ENCODE measurements at regions not wholly inside any gene's neighbourhood (a gene's known extent, or its start where the extent isn't known, plus 50 kb on each side); places are given as distances from the start of the nearest gene placed in this dataset.

DNA sequence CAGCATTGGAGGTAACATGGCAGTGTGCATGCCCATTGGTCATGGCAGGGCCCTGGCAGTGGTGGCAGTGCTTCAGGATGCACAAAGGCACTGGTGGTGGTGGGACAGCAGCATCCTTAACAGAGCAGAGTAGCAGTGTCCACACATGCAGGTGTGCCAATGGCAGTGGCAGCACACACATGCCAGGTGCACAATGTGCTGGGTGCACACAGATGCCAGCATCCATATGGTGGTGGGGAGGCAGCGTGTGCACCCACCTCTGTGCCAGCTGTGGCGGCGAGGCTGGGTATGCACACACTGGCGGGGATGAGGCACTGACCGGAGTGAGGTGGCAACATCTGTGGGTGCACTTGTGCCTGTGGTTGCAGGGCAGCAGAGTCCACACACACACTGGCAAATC lies 150.6 kb downstream of the SI start:
- no peaks in the 10 kb centered on the region for H3K9me3 ChIP-seq (replicated peaks)
- no peak overlapping the region for H3K4me3 ChIP-seq
- no peak overlapping the region for H3K27ac ChIP-seq
- no peaks in the 10 kb centered on the region for H3K36me3 ChIP-seq
- no peak for DNase-seq
- no peaks in the 10 kb centered on the region for H3K27me3 ChIP-seq
- no peaks in the 10 kb centered on the region for H3K4me1 ChIP-seq

- Histone ChIP-seq H3K27ac (no peak overlapping the region), H3K4me3 (no peak overlapping the region), H3K9me3 (replicated peaks) (no peaks in the 10 kb centered on the region), H3K4me1 (no peaks in the 10 kb centered on the region), H3K36me3 (no peaks in the 10 kb centered on the region), H3K27me3 (no peaks in the 10 kb centered on the region)
- no peak for DNase-seq
These were observed 159.4 kb downstream of the SI start for GRCh38 chr3:164918905-164919304.

- Histone ChIP-seq H3K4me3 (no peak overlapping the region), H3K4me1 (no peaks in the 10 kb centered on the region), H3K27ac (no peak overlapping the region), H3K36me3 (no peaks in the 10 kb centered on the region), H3K9me3 (replicated peaks) (no peaks in the 10 kb centered on the region), H3K27me3 (no peaks in the 10 kb centered on the region)
- DNase-seq = no peak
These were observed 165.4 kb downstream of the SI start for GRCh38 chr3:164912916-164913315.

DNA sequence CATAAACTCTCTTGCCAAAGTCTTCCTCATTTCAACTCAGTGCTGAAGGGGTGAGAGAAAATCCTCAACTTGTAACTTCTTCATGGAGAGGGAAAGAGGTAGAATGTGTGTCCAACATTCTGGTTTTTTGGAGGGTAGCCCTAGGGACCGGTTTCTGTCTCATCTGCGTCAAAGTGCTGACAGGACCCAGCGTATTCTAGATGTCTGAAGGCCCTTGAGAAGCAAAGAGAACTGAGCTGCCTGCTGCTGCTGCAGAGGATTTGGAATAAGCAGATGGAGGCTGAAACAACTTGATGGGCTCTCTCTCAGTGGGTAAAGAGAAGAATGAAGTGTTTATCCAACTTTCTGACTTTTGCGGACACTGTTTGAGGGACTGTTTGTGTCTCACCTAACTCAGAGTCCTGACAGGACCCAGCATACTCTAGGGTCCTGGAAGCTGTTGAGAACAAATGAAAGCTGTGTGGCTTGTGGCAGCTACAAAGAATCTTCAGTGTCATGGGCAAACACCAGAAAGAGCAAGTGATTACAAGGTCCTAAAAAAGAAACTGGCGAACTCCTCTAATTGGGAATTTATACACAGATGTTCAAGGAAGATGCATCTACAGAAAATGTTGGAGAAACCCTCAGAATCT lies 174.4 kb downstream of the SI start:
- Histone ChIP-seq H3K4me1 (no peaks in the 10 kb centered on the region), H3K36me3 (no peaks in the 10 kb centered on the region), H3K27me3 (no peaks in the 10 kb centered on the region), H3K9me3 (replicated peaks) (no peaks in the 10 kb centered on the region), H3K27ac (no peak overlapping the region), H3K4me3 (no peak overlapping the region)
- no peak for DNase-seq

GRCh38 chr3:164897342-164897741 lies 181.0 kb downstream of the SI start:
- Histone ChIP-seq H3K36me3 (no peaks in the 10 kb centered on the region), H3K27me3 (no peaks in the 10 kb centered on the region), H3K4me3 (no peak overlapping the region), H3K27ac (no peak overlapping the region), H3K4me1 (no peaks in the 10 kb centered on the region), H3K9me3 (replicated peaks) (no peaks in the 10 kb centered on the region)
- DNase-seq = peak in 1 of 2 experiments; percentile 13

DNA sequence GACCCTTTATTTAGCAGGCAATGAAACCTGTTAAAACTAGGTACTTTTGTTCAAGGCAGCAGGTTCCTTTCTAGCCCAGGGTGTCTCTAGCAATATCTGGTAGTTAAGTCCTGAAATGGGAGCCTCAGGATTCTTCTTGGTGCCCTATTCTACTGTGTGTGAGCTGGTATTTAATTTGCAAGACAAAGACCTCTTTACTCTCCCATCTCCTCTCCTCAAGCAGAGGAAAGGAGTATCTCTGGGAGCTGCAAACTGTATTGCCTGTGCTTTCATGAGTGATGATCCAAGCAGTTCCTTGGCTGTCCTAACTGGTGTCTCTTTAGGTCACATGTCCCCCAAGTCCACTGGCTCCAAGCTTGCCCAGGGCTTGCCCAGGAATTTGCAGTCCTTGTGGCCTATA lies 188.2 kb downstream of the SI start:
- DNase-seq = no peak
- no peaks in the 10 kb centered on the region for H3K36me3 ChIP-seq
- no peak overlapping the region for H3K4me3 ChIP-seq
- H3K9me3 ChIP-seq (replicated peaks) = no peaks in the 10 kb centered on the region
- no peak overlapping the region for H3K27ac ChIP-seq
- H3K27me3 ChIP-seq = no peaks in the 10 kb centered on the region
- no peaks in the 10 kb centered on the region for H3K4me1 ChIP-seq

DNA sequence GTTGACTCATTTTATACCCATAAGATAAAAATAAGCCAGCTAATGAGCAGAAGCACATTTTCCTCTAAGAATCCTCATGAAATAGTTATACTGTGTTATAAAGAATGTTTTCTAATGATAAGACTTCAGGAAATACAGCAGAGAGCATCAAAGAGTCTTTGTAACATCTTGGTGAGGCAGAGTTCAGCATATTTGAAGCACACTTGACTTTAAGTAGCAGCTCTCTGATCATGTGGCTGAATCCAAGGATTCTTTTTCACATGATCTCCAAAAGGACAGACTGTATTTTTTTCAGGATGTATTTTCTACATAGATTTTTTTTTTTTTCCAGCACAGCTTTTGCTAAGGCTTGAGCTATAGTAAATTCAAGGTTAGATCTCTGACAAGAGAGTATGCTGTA lies 195.1 kb downstream of the SI start:
- H3K4me1 ChIP-seq = no peaks in the 10 kb centered on the region
- no peak for DNase-seq
- no peaks in the 10 kb centered on the region for H3K27me3 ChIP-seq
- no peaks in the 10 kb centered on the region for H3K9me3 ChIP-seq (replicated peaks)
- H3K4me3 ChIP-seq = no peak overlapping the region
- H3K27ac ChIP-seq = no peak overlapping the region
- H3K36me3 ChIP-seq = no peaks in the 10 kb centered on the region

DNA sequence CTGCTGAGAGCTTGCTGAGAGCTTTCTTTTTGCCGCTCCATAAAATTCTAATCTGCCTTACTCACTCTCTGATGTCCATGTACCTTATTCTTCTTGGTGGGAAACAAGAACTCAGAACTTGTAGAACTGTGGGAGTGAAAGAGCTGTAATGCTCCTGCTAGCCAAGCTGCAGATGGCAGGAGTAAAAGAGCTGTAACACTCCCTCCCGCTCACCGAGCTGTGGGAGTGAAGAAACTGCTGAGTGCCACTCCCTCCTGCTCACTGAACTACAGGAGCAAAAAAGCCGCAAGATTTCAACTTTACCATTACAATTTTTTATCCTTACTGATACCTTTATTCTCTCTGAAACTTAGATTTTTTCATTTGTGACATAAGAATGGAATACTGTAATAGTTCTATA lies 199.1 kb downstream of the SI start:
- Histone ChIP-seq H3K9me3 (replicated peaks) (no peaks in the 10 kb centered on the region), H3K36me3 (no peaks in the 10 kb centered on the region), H3K27ac (no peak overlapping the region), H3K4me3 (no peak overlapping the region), H3K27me3 (no peaks in the 10 kb centered on the region), H3K4me1 (no peaks in the 10 kb centered on the region)
- no peak for DNase-seq

DNA sequence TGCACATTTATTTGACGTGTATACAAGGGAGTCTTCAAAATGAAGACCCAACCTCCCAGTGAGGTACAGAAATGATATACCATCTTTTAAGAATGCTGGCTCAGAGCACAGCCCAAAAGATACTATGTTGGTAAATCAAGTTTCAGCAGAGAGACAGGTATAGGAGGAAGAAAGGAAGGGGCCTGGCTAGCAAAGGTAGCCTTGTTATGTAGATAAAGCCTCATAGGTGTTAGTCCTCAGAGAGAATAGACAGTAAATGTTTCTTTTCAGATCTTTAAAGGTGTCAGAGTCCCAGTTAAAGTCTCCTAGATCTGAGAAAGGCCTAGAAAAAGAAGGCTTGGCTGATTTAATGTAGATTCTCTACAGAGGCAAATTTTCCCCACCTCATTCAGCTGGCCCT lies 213.8 kb downstream of the SI start:
- no peak for DNase-seq
- H3K9me3 ChIP-seq (replicated peaks) = no peaks in the 10 kb centered on the region
- H3K36me3 ChIP-seq = no peaks in the 10 kb centered on the region
- H3K4me1 ChIP-seq = no peaks in the 10 kb centered on the region
- H3K27me3 ChIP-seq = no peaks in the 10 kb centered on the region
- H3K4me3 ChIP-seq = no peak overlapping the region
- no peak overlapping the region for H3K27ac ChIP-seq

- no peak overlapping the region for H3K27ac ChIP-seq
- H3K4me1 ChIP-seq = no peaks in the 10 kb centered on the region
- no peaks in the 10 kb centered on the region for H3K36me3 ChIP-seq
These were observed 225.4 kb downstream of the SI start for GRCh38 chr3:164852866-164853265.

DNA sequence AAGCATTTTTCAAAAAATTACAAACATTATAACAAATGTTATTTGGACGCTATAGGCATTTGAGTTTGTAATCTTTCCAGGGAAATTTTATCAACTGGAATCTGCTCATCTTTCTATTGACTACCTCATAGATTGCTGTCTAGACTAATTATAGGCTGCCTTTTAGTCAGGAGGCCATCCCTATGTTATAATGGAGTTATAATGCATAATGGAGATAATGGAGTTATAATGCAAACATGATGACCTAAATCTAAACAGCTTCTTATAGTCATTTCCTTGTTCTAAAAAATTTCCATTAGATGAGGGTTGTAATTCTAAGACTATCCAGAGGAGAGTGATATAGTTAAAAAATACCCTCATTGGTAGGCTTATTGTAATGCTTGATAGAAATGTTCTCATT lies 226.4 kb downstream of the SI start:
- Histone ChIP-seq H3K9me3 (replicated peaks) (no peaks in the 10 kb centered on the region), H3K27me3 (no peaks in the 10 kb centered on the region), H3K4me1 (no peaks in the 10 kb centered on the region), H3K27ac (no peak overlapping the region), H3K36me3 (no peaks in the 10 kb centered on the region), H3K4me3 (no peak overlapping the region)
- no peak for DNase-seq

More at GRCh38 chr3:164852866-164853265, 225.4 kb downstream of the SI start:
- no peak overlapping the region for H3K4me3 ChIP-seq
- H3K27me3 ChIP-seq = no peaks in the 10 kb centered on the region
- H3K9me3 ChIP-seq (replicated peaks) = no peaks in the 10 kb centered on the region
- DNase-seq = no peak

DNA sequence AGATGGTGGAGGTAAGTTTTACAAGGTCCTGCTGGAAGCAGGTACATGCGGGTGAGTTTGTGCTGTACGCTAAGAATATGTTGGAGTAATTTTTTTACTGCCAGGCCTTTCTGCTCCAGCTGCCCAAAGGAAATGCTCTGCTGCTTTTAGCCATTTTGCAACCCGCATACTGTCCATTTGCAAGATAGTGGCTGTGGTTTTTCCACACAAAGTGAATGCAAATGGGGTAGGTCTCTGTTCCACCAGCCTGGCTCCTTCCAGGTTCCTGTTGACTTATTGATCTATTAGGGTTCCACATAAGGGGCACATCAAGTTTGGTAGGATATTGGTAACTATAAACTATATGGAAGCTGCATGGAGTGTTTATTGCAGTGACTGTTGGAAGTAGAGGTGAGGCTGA lies 227.1 kb downstream of the SI start:
- Histone ChIP-seq H3K9me3 (replicated peaks) (no peaks in the 10 kb centered on the region), H3K36me3 (no peaks in the 10 kb centered on the region), H3K4me3 (no peak overlapping the region), H3K27me3 (no peaks in the 10 kb centered on the region), H3K27ac (no peak overlapping the region), H3K4me1 (no peaks in the 10 kb centered on the region)
- DNase-seq = no peak

DNA sequence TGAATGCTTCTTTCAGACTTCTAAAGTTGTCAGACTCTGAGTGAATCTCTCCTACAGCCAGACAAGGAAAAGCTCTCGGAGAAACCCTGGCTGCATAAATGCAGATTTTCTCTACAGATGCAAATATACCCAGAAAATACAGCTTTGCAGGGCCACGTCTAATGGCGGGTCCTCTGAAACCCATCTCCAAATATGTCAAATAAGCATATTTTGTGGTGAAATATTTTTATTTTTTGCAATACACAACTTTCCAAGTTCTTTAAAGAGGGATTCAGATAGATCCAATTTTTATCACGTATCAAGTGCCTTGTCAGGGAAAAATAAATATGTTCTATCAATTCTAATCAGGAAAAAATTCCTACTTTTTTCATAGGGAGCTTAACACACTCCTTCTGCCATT lies 229.4 kb downstream of the SI start:
- no peak overlapping the region for H3K4me3 ChIP-seq
- H3K27ac ChIP-seq = no peak overlapping the region
- no peak for DNase-seq
- no peaks in the 10 kb centered on the region for H3K4me1 ChIP-seq
- no peaks in the 10 kb centered on the region for H3K9me3 ChIP-seq (replicated peaks)
- H3K27me3 ChIP-seq = no peaks in the 10 kb centered on the region
- no peaks in the 10 kb centered on the region for H3K36me3 ChIP-seq

DNA sequence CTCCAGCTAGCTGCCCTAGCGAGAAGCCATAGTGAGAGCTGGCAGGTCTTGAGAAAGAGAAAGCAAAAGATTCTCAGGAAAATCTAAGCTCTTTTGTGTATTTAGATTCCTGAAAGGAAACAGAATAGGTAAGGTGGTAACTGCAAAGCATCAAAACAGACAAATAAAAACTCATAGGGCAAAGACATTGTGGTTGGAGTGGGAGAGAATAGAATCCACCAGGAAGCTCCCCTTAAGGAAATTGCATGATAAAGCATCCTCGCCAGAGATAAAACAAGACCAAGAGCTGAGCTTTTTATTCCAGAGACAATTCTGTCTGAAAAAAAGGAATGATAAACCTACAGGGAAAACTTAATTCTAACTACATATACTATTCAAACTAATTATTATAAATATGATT lies 232.6 kb downstream of the SI start:
- no peaks in the 10 kb centered on the region for H3K9me3 ChIP-seq (replicated peaks)
- no peak for DNase-seq
- no peaks in the 10 kb centered on the region for H3K36me3 ChIP-seq
- no peaks in the 10 kb centered on the region for H3K27me3 ChIP-seq
- H3K4me1 ChIP-seq = no peaks in the 10 kb centered on the region
- no peak overlapping the region for H3K27ac ChIP-seq
- no peak overlapping the region for H3K4me3 ChIP-seq

DNA sequence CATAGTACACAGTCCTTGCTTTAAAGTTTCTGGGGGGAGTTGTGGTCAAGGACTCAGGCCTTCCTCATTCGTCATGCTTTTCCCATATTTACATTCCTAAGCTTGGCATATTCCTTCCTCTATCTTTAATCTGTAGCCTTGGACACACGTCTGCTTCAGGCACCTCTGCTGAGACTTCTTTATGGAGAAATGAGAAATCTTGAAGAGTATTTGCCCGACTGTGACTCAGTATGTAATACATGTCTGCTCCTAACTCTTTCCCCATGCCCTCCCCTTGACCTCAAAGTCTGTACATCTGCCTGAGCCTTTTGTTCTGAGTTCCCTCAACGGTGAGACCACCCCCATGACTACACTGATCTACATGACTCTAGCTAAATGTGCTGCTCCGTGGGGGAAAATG lies 246.1 kb downstream of the SI start:
- no peaks in the 10 kb centered on the region for H3K27me3 ChIP-seq
- peak overlapping the region; percentile 37 for H3K4me3 ChIP-seq
- DNase-seq = peak; percentile 52 to 65
- peak overlapping the region; percentile 79 for H3K27ac ChIP-seq
- H3K9me3 ChIP-seq (replicated peaks) = no peaks in the 10 kb centered on the region
- peaks cover 14% of the 10 kb centered on the region for H3K4me1 ChIP-seq
- no peaks in the 10 kb centered on the region for H3K36me3 ChIP-seq

DNA sequence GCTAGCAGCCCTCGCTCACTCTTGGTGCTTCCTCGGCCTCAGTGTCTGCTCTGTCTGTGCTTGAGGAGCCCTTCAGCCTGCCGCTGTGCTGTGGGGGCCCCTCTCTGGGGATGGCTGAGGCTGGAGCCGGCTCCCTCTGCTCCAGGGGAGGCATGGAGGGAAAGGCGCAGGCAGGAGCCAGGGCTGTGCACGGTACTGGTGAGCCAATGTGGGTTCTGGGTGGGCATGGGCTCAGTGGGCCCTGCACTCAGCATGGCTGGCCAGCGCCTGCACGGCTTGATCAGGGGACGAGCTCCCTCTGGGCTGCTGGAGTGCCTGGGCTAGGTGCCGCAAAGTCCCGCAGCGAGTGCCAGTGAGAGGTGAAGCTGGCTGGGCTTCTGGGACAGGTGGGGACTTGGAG lies 260.0 kb downstream of the SI start:
- Histone ChIP-seq H3K4me3 (no peak overlapping the region), H3K27ac (no peak overlapping the region), H3K9me3 (replicated peaks) (no peaks in the 10 kb centered on the region), H3K27me3 (no peaks in the 10 kb centered on the region), H3K4me1 (no peaks in the 10 kb centered on the region), H3K36me3 (no peaks in the 10 kb centered on the region)
- no peak for DNase-seq

Measured in SJCRH30 (cell line).